ENCODE measurements at regions not wholly inside any gene's neighbourhood (a gene's known extent, or its start where the extent isn't known, plus 50 kb on each side); places are given as distances from the start of the nearest gene placed in this dataset.

DNA sequence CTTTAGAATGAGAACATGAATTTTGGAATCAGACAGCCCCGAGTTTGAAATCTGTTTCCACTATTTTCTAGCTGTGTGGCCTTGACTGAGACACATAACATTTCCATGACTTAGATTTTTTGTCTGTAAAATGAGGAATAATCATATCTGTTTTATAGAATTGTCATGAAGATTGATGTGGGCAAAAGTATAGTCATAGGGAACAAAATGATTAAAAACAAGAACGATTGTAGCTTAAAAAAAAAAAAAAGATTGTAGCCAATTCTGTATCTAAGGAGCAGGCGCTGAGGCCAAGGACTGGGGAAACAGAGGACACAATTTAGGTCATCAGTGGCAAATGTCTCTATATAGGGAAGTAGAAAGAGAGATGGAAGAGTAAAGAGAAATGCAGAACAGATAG is 201.6 kb upstream of the C1QTNF7 start:
- FAIRE-seq (no peak), DNase-seq (ENCODE audit: low spot score) (no peak)

DNA sequence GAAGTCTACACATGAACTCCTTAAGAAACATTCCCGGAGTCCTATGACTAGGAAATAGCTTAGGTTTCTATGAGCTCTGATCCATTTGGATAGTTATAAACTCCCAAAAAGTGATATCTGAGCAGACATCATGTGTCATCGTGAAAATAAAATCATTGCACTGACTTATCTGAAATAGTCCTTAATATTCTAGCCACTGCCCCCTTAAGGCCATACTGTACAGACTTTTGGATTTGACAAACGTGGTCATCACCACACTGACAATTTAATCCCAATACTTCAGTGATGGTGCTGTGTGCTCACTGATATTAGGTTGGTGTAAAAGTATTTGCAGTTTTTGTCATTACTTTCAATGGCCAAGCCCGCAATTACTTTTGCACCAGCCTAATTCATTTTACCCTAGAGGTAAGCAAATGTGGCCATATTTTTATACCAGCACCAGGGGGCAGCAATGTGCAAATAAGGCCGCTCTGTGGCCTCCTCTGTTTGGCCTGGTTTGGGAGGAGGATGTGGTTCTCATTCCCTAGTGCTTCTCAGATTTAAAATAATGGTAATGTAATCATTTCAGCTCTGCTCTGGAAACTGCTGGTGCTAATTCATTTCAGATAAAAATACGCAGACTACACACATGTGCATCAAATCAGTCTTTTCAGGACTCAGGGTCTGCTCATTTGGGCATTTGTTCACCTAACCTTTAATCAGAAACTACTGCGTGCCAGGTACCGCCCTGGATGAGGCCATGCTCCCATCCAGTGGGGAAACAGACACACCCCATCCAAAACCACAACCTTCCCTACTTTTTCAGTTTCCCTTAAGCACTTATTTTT is 196.4 kb upstream of the C1QTNF7 start:
- FAIRE-seq (no peak), DNase-seq (ENCODE audit: low spot score) (peak; percentile 44)

DNA sequence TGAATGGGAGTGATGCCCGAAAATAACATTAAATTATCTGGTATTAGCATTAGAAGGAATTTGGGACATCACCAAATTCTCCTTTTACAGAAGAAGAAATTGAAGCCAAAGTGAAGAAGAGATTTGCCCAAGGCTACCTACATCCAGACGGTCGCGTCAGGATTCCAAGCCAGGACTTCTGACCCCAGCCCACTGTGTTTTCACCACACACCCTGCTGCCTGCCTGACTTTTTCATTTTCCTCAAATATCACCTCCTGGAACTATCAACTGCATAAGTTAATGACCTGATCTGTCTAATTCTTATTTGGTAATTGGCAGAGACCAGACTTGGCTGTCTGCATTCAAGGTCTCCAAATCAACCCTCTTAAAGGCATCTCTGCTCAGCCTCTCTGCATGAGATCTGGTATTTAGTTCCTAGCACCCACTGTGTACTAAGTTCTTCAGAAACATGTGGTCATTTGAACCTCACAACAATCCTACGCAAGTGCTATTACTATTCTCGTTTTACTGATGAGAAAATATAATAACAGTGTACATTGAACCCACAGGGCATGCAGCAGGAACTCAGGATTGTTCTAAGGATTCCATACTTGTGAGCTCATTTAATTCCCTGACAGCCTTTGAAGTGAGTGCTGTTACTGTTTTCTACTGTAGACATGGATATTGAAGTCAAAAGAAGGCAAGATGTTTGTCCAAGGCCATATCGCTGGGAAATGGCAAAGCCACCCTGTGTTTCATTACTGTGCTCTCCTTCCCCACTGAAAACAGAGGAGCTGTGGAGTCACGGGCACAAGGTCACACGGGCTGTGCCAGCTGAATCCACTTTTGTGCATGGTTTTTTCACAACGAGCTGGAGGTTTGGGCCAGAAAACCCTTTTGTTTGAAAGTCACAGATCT is 195.2 kb upstream of the C1QTNF7 start:
- DNase-seq (ENCODE audit: low spot score): no peak
- no peak for FAIRE-seq

DNA sequence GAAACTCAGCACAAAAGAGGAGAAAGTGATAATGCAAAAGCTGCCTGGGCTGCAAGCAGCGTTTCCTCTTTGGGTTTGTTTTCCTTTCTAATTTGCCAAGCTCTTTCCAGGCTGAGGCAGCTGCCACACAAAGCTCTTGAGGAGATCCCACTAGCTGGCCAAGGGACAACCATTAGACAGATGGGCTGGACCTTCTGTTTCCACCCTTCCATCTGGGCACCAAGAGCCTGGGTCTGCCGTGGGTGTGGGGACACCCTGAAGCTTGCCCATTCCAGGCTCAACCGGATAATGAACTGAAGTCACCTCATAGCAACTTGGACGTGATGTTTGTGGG is 194.6 kb upstream of the C1QTNF7 start:
- DNase-seq (ENCODE audit: low spot score) (no peak), FAIRE-seq (no peak)

DNA sequence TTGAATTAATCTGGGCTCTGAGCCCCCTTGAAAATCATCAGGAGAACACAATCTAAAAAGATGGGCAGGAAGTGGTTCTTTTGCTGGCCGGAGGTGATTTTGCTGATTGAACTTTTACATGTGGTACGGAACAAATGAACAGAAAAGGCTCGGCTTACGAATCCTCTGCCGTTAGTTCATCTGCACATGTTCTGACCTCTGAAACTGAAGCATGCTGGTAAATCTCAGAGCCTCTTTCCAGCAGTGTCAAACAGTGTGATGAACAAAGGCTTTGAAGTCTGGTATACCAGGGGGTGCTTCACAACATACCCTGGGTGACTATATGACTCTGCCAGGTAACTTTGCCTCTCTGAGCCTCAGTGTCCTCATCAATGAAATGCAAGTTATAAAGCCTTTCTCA is 194.2 kb upstream of the C1QTNF7 start:
- FAIRE-seq (no peak), DNase-seq (ENCODE audit: low spot score) (no peak)

DNA sequence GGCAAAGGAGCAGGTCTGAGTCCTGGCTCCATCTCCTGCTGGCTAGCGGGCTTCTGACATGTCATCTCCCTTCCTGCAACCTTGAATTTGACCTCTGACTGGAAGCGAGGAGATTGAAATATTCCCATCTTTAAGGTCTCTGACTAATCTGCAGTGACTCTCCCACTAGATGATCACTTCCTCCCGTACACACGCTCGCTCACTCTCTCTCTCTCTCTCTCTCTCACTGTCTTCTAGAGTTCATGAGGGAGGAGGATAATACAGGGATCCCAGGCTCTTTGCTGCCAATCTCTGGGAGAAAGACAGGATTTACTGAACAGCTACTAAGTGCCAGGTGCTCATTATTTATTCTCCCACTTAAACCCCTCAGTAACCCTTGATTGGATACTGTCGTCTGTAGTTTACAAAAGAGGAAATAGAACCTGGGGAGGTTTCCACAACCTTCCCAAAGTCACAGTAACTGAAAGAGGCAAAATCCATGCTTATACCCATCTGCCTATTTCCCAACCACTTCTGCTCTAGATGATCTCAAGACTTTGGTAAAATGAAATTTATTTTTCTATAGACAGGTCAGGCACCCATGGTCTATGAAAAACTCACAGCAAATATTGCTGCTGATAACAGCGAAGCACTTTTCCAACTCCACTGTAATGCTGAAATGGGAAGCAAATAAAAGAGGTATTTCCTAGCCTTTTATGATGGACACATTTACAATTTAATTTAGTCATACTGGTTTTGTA is 193.5 kb upstream of the C1QTNF7 start:
- peak; percentile 30 for DNase-seq (ENCODE audit: low spot score)

DNA sequence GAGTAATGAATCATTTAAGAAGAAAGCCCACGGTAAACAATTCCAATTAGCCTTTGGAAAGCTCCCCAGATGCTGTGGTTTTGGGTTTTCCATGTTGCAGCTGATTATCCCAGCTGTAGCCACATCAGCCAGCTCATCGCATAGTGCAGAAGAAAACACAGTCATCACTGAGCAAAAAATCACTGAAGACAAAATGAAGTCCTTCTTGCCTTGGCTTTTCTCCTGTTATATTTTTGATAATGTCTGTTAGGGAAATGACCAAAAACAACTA is 193.0 kb upstream of the C1QTNF7 start:
- no peak for FAIRE-seq
- peak; percentile 37 for DNase-seq (ENCODE audit: low spot score)

More for the DNA sequence above, 193.5 kb upstream of the C1QTNF7 start:
- FAIRE-seq: no peak

DNA sequence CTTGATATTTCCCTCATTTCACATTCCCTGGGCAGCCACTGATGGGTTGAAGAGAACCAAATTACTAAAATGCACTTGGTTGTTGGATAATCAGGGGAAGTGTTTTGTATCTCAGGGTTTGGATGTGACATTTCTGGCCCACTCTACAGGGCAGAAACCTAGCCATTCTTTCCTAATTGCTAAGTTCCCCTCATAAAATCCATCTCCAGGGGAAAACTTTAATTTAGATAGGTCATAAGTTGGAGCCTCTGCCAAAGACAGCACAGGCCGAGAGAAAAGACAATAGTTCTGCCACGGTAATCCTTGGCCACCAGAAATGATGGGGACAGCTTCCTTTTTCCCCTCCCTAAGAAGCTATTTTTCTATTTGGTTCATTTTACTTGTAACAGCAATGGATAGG is 192.7 kb upstream of the C1QTNF7 start:
- FAIRE-seq: no peak
- DNase-seq (ENCODE audit: low spot score): no peak

DNA sequence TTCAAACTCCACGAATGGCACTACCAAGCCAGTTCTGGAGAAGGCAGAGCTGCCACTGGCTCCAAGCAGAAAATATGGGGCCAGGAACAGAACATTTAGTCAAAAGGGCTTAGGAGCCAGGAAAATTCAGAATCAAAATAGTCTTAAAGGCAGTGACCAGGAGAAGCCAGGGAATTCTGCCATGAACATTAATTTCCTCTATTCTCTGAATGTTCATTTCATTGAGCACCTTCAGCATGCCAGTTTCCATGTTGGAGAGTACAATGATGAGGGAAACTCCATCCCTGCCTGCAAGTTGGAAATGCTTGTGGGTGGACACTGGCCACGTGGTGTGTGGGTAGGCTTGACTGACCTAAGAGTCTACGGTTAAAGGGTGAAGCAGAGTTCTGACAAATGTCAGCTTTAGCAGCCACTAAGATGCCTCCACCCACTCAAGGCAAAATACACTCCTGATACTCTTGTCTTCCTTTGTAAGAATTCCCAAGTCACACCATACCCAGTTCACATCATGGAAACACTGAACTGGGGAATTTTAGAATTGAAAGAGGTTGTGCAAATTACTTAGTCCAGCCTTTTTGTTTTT is 190.1 kb upstream of the C1QTNF7 start:
- DNase-seq (ENCODE audit: low spot score) (no peak), FAIRE-seq (no peak)

DNA sequence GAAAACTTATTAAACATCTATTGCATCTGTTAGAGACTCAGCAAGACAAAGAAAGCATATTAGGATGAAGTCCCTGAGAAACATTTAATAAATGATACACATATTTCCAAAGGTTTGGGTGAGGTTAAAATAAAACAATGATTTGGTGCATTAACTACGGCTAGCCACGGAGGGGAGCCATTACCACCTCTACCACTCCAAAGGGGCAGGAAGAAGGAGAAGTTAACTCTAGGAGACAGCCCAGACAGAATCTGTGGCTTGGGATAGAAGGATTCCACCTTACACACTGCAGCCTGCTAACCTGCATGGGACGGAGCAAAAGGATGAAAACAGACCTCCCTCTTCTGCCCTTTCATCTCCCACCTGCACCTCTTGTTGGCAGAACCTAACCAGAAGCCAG is 189.1 kb upstream of the C1QTNF7 start:
- FAIRE-seq (no peak), DNase-seq (ENCODE audit: low spot score) (no peak)

DNA sequence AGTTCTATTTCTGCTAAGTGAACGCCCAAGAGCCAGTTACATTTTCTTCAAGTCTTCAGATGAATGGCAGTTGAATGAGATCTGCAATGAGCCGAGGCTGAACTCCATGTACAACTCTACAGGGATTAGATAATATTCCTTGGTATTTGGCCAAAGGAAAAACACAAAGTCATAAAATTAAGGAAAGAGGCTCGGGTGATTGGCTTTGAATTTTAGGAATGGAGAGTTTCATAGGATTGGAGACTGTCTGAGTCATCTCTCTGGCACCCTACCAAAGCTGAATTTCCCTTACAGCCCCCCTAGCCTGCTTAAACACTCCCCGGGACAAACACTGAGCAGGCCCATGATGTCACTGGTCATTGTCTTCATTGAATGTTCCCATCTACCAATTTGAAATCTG is 188.0 kb upstream of the C1QTNF7 start:
- DNase-seq (ENCODE audit: low spot score) (peak; percentile 37), FAIRE-seq (no peak)

DNA sequence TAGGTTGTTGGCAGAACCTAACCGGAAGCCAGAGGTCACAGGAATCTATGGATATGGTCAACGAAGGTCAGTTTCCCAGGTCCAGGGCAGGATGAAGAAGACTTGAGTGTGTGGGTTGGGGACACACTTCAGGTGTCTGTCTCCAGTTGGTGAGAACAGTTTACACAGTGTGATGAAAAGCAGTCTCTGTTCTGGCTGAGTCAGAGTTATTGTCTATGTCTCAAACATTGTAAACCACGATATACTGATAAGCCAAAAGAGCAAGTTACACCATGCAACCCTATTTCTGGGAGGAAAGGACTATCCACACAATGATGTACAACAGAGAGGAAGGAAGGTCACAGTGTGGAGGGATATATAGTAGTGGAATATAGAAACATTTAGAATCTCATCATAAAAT is 187.1 kb upstream of the C1QTNF7 start:
- FAIRE-seq (no peak), DNase-seq (ENCODE audit: low spot score) (no peak)

DNA sequence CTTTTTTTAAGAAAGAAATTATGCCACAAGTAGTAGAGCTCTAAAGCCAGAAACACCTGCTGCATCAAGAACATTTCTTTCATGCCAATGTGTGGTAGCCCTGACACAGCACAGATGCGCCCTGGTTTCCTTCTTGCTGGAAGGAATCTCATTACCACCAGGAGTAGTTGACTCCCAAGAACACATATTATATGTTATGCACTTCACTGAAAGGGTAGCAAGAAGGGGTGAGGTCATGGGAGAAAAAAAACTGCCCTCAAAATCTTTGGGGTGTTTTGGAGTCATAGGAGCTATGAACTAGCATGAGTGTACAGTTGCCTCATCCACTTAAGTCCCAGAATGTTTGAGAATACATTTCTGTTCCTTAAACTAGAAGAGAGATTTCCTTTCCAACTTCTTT is 185.8 kb upstream of the C1QTNF7 start:
- no peak for FAIRE-seq
- no peak for DNase-seq (ENCODE audit: low spot score)

DNA sequence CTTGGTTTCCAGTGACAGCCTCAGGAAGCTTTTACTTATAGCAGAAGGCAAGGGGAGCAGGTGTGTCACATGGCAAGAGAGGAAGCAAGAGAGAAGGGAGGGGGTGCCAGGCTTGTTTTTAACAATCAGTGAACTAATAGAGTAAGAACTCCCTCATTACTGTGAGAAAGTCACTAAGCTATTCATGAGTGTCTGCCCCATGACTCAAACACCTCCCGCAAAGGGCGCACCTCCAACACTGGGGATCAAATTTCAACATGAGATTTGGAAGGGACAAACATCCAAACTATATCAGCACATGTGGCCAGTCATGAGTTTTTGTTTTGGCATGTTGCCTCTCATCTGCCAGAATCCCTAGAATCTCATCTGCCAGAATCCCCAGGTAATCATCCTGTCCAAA is 183.5 kb upstream of the C1QTNF7 start:
- FAIRE-seq: no peak

DNA sequence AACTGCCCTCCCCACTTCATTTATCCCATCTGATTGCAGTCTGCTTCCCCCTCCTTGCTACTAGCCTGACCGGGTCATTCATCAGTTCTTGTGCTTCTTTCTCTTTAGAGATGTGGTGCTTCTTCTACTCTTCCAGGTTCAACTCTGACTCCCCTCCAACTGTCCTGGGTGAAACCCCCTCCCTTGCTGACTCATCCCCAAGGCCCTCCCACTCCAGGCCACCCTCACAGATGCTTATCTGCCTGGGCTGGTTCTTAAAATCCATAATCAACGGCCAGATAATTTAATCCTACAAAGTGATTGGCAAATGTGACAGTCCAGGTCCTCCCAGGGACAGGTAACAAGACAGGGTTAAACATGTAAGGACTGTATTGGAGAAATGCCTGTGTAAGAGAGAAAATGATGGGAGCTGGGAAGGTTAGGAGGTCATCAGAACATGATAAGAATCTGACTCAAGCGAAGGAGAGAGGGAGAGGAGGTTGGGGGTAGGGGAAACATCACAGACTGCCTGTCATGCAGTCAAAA is 182.8 kb upstream of the C1QTNF7 start:
- FAIRE-seq (no peak), DNase-seq (ENCODE audit: low spot score) (no peak)

More for the DNA sequence above, 183.5 kb upstream of the C1QTNF7 start:
- no peak for DNase-seq (ENCODE audit: low spot score)

DNA sequence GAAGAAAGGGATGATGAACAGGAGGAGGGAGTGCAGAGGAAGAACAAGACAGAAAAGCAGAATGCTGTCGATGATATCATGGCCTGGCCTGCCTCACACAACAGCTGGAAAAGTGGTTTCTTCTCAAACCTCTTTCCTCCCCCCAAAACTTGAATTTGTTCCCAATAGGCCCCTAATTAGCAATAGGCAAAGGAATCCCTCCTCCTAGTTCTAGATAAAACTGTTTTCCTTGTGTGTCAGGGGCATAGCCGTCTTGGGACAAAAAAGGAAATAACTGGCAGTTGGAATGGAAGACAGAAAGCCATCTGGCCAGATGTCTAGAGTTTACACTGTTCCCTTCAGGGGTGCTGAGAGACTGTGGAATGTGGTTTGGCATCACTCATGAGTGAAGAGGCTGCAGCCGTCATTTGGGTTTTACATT is 177.8 kb upstream of the C1QTNF7 start:
- no peak for DNase-seq (ENCODE audit: low spot score)
- FAIRE-seq: no peak

DNA sequence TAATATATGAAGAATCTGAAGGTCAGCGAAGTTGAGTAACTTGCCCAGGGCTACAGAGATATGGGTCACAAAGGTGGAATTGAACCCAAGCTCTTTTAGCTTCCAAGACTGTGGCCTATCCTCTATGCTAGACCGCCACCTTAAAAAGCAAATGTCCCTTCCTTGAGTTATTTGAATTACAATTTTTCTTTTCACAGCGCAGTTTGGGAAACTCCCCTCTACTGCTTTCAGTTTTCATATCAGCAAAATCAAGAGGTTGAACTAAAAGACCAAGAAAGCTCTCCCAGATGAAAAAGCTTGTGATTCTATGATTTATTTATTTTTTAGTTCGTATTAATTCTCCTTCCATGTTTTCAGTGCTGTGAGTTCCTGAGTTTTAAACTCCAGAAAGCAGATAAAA is 174.5 kb upstream of the C1QTNF7 start:
- DNase-seq (ENCODE audit: low spot score): no peak
- FAIRE-seq: no peak

DNA sequence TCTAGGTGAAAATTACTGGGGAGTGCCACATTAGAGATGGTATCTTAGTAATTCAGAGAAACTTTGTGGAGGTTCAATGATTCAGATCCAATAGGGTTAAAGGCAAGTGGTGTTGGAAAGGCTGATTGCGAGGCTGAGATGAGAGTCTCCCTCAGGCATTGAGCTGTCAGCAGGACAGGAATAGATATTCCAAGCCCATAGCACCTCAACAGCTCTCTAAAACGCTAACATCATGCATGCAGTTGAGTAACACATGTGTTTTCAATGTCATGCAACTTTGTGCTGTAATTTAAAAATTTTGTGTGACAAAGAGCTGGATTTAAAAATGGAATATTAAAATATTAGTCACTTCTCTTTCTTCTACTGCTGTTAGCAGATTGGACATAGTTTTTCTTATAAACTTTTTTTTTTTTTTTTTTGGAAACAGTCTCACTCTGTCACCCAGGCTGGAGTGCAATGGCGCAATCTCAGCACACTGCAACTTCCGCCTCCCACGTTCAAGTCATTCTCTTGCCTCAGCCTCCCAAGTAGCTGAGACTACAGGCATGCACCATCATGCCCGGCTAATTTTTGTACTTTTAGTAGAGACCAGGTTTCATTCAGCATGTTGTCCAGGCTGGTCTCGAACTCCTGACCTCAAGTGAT is 173.5 kb upstream of the C1QTNF7 start:
- DNase-seq (ENCODE audit: low spot score): no peak
- no peak for FAIRE-seq

DNA sequence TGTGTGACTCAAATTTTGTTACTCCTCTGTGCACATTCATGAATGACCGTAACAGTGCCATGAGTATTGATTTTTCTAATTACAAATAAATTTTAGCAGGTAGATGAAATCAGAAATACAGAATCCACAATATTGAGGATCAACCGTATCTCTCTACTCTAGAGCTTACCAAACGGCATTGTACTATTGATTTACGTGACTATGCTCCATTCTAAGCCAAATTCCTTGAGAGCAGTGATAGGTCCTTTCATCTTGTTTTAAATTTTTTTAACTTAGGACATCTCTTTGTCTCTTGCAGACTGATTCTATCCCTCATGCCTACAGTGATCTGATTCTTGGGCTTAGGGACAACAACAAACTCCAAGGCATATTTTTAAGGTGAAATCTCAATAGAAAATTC is 172.3 kb upstream of the C1QTNF7 start:
- no peak for DNase-seq (ENCODE audit: low spot score)
- FAIRE-seq: no peak

DNA sequence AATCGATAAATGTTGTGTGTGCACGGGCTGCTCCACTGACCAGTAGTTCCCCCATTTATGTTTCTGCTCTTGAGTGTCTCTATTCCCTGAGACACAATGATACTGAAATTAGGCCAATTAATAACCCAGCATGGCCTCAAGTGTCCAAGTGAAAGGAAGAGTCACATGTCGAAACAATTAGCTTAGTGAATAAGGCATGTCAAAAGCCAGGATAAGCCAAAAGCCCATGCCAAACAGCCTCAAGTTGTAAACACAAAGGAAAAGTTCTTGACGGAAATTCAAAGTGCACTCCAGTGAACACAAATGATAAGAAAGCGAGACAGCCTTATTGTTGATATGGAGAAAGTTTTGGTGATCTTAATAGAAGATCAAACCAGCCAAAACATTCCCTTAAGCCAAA is 167.1 kb upstream of the C1QTNF7 start:
- FAIRE-seq: no peak
- DNase-seq (ENCODE audit: low spot score): no peak

DNA sequence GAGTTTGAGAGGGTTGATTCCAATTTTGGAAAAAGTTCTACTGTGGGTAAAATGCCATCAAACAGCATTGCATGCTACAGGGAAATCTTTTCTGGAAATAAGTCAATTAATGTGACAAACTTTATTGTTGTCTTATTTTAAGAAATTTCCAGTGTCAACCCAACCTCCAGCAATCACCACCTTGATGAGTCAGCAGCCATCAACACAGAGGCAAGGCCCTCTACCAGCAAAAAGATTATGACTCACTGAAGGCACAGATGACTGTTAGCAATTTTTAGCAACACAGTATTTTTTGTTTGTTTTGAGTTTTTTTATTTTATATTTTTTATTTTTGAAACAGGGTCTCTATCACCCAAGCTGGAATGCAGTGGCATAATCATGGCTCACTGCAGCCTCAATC is 165.4 kb upstream of the C1QTNF7 start:
- FAIRE-seq: no peak

More for the DNA sequence above, 165.4 kb upstream of the C1QTNF7 start:
- peak; percentile 16 for DNase-seq (ENCODE audit: low spot score)

All from urothelium cell line (cell line).